ENCODE measurements at regions not wholly inside any gene's neighbourhood (a gene's known extent, or its start where the extent isn't known, plus 50 kb on each side); places are given as distances from the start of the nearest gene placed in this dataset.

GRCh38 chr9:28413471-28413870 is 840.2 kb upstream of the C9orf72 start:
- no peak for TF ChIP-seq CTCF (IDR thresholded peaks at IDR 0.05; ENCODE audit: extremely low read depth in 1 of 2, insufficient read depth in 1 of 2, low read depth in 1 of 2, low read length in 2 of 2)
- no peak for TF ChIP-seq POLR2AphosphoS5 (IDR thresholded peaks at IDR 0.05; ENCODE audit: insufficient read depth, low read depth, low read length)
- TF ChIP-seq POLR2A (IDR thresholded peaks at IDR 0.05; ENCODE audit: low read depth, low read length): no peak
- TF ChIP-seq EZH2 (IDR thresholded peaks at IDR 0.05; ENCODE audit: borderline replicate concordance, low read depth, low read length, severe bottlenecking): no peak
- TF ChIP-seq MAX (IDR thresholded peaks at IDR 0.05; ENCODE audit: insufficient read depth, insufficient read length): no peak
- TF ChIP-seq MYC (IDR thresholded peaks at IDR 0.05; ENCODE audit: low read depth, low read length): no peak
- no peak for TF ChIP-seq FOS (IDR thresholded peaks at IDR 0.05; ENCODE audit: borderline replicate concordance, insufficient read depth, low read length)
- TF ChIP-seq JUN (IDR thresholded peaks at IDR 0.05; ENCODE audit: borderline replicate concordance, insufficient read depth, insufficient read length, low read depth): no peak
